Liver (tissue), 7 donors: ENCODE measurements at regions not wholly inside any gene's neighbourhood (a gene's known extent, or its start where the extent isn't known, plus 50 kb on each side); places are given as distances from the start of the nearest gene placed in this dataset.

Source experiments
- DNase-seq: peaks from one replicate; pipeline ENCODE4 v3.0.0-alpha.2; 2017; ENCODE audit warnings: low spot score
- H3K27ac ChIP-seq, 2 donors: one replicate each; pipeline ENCODE4 v1.7.0; 2013; ENCODE audit warnings: inconsistent platforms in 2 of 2, low read length in 2 of 2, control low read depth in 1 of 2, low read depth in 1 of 2, mild to moderate bottlenecking in 1 of 2
- H3K27me3 ChIP-seq, 4 donors: one replicate each; pipeline versions ENCODE4 v1.6.1 to v1.7.0; 2013; ENCODE audit warnings: low read length in 3 of 4, inconsistent platforms in 1 of 4, mild to moderate bottlenecking in 1 of 4, moderate library complexity in 1 of 4; ENCODE audit not compliant: control insufficient read depth in 4 of 4, insufficient read depth in 4 of 4
- H3K36me3 ChIP-seq, 4 donors: one replicate each; pipeline versions ENCODE4 v1.6.1 to v1.7.0; 2013; ENCODE audit warnings: low read length in 3 of 4, mild to moderate bottlenecking in 3 of 4, low read depth in 1 of 4, moderate library complexity in 1 of 4; ENCODE audit not compliant: control insufficient read depth in 4 of 4, insufficient read depth in 3 of 4
- H3K4me1 ChIP-seq, 4 donors: one replicate each; pipeline versions ENCODE4 v1.6.1 to v1.7.0; 2013; ENCODE audit warnings: low read length in 3 of 4, mild to moderate bottlenecking in 3 of 4, moderate library complexity in 1 of 4; ENCODE audit not compliant: control insufficient read depth in 4 of 4, insufficient read depth in 4 of 4
- H3K4me3 ChIP-seq, 3 donors: one replicate each; pipeline versions ENCODE4 v1.6.1 to v1.7.0; 2013; ENCODE audit warnings: low read length in 3 of 3, control low read depth in 1 of 3, low read depth in 1 of 3, mild to moderate bottlenecking in 1 of 3
- H3K9ac ChIP-seq, 2 donors: one replicate each; pipeline ENCODE4 v1.7.0; 2013; ENCODE audit warnings: low read length in 2 of 2, mild to moderate bottlenecking in 2 of 2, moderate library complexity in 2 of 2, control low read depth in 1 of 2, low read depth in 1 of 2
- H3K9me3 ChIP-seq, 4 donors: one replicate each; pipeline versions ENCODE4 v1.6.1 to v1.7.0; 2013; ENCODE audit warnings: low read length in 3 of 4; ENCODE audit not compliant: control insufficient read depth in 4 of 4
- ATF3 ChIP-seq: IDR thresholded peaks from 2 replicates; pipeline ENCODE4 v1.6.1; 2016; ENCODE audit warnings: antibody characterized with exemption
- EGR1 ChIP-seq, 2 donors: IDR thresholded peaks; 2 replicates each; pipeline ENCODE4 v1.6.1; 2016 to 2018; ENCODE audit warnings: antibody characterized with exemption in 2 of 2, low read depth in 2 of 2
- FOXA1 ChIP-seq: IDR thresholded peaks from 2 replicates; pipeline ENCODE4 v1.6.1; 2016; ENCODE audit warnings: antibody characterized with exemption
- FOXA2 ChIP-seq: IDR thresholded peaks from 2 replicates; pipeline ENCODE4 v1.6.1; 2016; ENCODE audit warnings: antibody characterized with exemption
- GABPA ChIP-seq, 2 donors: IDR thresholded peaks in 1 of 2; conservative IDR thresholded peaks in 1 of 2; 2 replicates each; pipeline ENCODE4 v1.6.1; 2016; ENCODE audit warnings: antibody characterized with exemption in 2 of 2, mild to moderate bottlenecking in 1 of 2, moderate library complexity in 1 of 2
- HNF4A ChIP-seq, 2 donors: conservative IDR thresholded peaks; 2 replicates each; pipeline ENCODE4 v1.6.1; 2016; ENCODE audit warnings: antibody characterized with exemption in 2 of 2, mild to moderate bottlenecking in 2 of 2
- HNF4G ChIP-seq: IDR thresholded peaks from 2 replicates; pipeline ENCODE4 v1.6.1; 2016; ENCODE audit warnings: antibody characterized with exemption
- JUND ChIP-seq, 2 donors: IDR thresholded peaks; 2 replicates each; pipeline ENCODE4 v1.6.1; 2016; ENCODE audit warnings: antibody characterized with exemption in 2 of 2
- MAX ChIP-seq: IDR thresholded peaks from 2 replicates; pipeline ENCODE4 v1.6.1; 2016; ENCODE audit warnings: antibody characterized with exemption
- NR2F2 ChIP-seq: IDR thresholded peaks from 2 replicates; pipeline ENCODE4 v1.6.1; 2016; ENCODE audit warnings: antibody characterized with exemption
- RAD21 ChIP-seq, 2 donors: IDR thresholded peaks; 2 replicates each; pipeline ENCODE4 v1.6.1; 2016; ENCODE audit warnings: antibody characterized with exemption in 2 of 2, mild to moderate bottlenecking in 2 of 2
- REST ChIP-seq: IDR thresholded peaks from 2 replicates; pipeline ENCODE4 v1.6.1; 2016; ENCODE audit warnings: antibody characterized with exemption, mild to moderate bottlenecking
- RXRA ChIP-seq, 2 donors: IDR thresholded peaks; 2 replicates each; pipeline ENCODE4 v1.6.1; 2017 to 2018; ENCODE audit warnings: antibody characterized with exemption in 2 of 2, mild to moderate bottlenecking in 1 of 2
- SP1 ChIP-seq: IDR thresholded peaks from 2 replicates; pipeline ENCODE4 v1.6.1; 2018; ENCODE audit warnings: antibody characterized with exemption, mild to moderate bottlenecking
- TAF1 ChIP-seq: conservative IDR thresholded peaks from 2 replicates; pipeline ENCODE4 v1.6.1; 2016; ENCODE audit warnings: antibody characterized with exemption, mild to moderate bottlenecking
- YY1 ChIP-seq: IDR thresholded peaks from 2 replicates; pipeline ENCODE4 v1.6.1; 2016; ENCODE audit warnings: antibody characterized with exemption, mild to moderate bottlenecking
- ZBTB33 ChIP-seq: IDR thresholded peaks from 2 replicates; pipeline ENCODE4 v1.6.1; 2016; ENCODE audit warnings: antibody characterized with exemption
- WGBS: extraction: QIAGEN DNeasy Blood & Tissue Kit; methylation state at CpG from one replicate; pipeline ENCODE4 v1.1.7; 2013; 5-methylcytosine and 5-hydroxymethylcytosine counted together
- donor health status: healthy.
- donor health status: healthy.
- donor health status: healthy.
- donor health status: healthy.

GRCh38 chr4:183797011-183797444, 108.1 kb upstream of the STOX2 start:
- Histone ChIP-seq H3K9me3 (peaks cover 7 to 18% (median 14%) of the 10 kb centered on the region in 4 donors), H3K4me1 (peaks cover 6 to 17% (median 11%) of the 10 kb centered on the region in 4 donors), H3K27ac (peak overlapping the region; percentile 37 to 65), H3K9ac (no peak overlapping the region), H3K36me3 (peaks cover 0 to 2% (median 0%) of the 10 kb centered on the region in 4 donors), H3K27me3 (peaks cover 0 to 8% (median 1%) of the 10 kb centered on the region in 4 donors), H3K4me3 (peak overlapping the region in 2 of 3 donors; percentile 37 to 74)
- 6% methylated on average over 39 of the region's 39 CpGs for WGBS
- TF ChIP-seq RAD21 (IDR thresholded peaks at IDR 0.05) (no peak), NR2F2 (no peak)
- DNase-seq = peak; percentile 35

- peak overlapping the region; percentile 48 to 65 for H3K27ac ChIP-seq
- DNase-seq = no peak
- H3K9ac ChIP-seq = no peak overlapping the region
- H3K27me3 ChIP-seq = peaks cover 0 to 8% (median 1%) of the 10 kb centered on the region in 4 donors
- peaks cover 7 to 18% (median 13%) of the 10 kb centered on the region in 4 donors for H3K9me3 ChIP-seq
- TF ChIP-seq YY1 = no peak
- no peak for TF ChIP-seq HNF4A (conservative IDR thresholded peaks at IDR 0.05)
- no peak for TF ChIP-seq JUND (IDR thresholded peaks at IDR 0.05)
- no peak for TF ChIP-seq HNF4G
- no peak for TF ChIP-seq EGR1 (IDR thresholded peaks at IDR 0.05; ENCODE audit: low read depth in 2 of 2)
- TF ChIP-seq FOXA2 = no peak
- no peak for TF ChIP-seq RAD21 (IDR thresholded peaks at IDR 0.05)
- no peak for TF ChIP-seq MAX
- TF ChIP-seq GABPA (IDR thresholded peaks at IDR 0.05 in 1 of 2, conservative IDR thresholded peaks at IDR 0.05 in 1 of 2) = no peak
- no peak for TF ChIP-seq TAF1
- no peak for TF ChIP-seq ZBTB33
- no peak for TF ChIP-seq ATF3
- TF ChIP-seq FOXA1 = no peak
- no peak for TF ChIP-seq REST
- TF ChIP-seq SP1 = no peak
- TF ChIP-seq RXRA (IDR thresholded peaks at IDR 0.05) = no peak
- H3K36me3 ChIP-seq = peaks cover 0 to 2% (median 0%) of the 10 kb centered on the region in 4 donors
- peaks cover 6 to 17% (median 11%) of the 10 kb centered on the region in 4 donors for H3K4me1 ChIP-seq
- H3K4me3 ChIP-seq = peak overlapping the region in 2 of 3 donors; percentile 37 to 74
- 2% methylated on average over 105 of the region's 105 CpGs for WGBS
Observed at GRCh38 chr4:183797445-183798300, 107.4 kb upstream of the STOX2 start.
